ENCODE measurements at regions not wholly inside any gene's neighbourhood (a gene's known extent, or its start where the extent isn't known, plus 50 kb on each side); places are given as distances from the start of the nearest gene placed in this dataset.

GRCh38 chr2:216260629-216261028 lies 111.7 kb downstream of the MARCHF4 start:
- TF ChIP-seq CTCF (IDR thresholded peaks at IDR 0.05) (no peak), REST (IDR thresholded peaks at IDR 0.05; ENCODE audit: insufficient read depth in 1 of 2, low read depth in 2 of 2, low read length in 1 of 2) (no peak)
